Mucosa of gallbladder (tissue), 1 donor: ENCODE measurements at regions not wholly inside any gene's neighbourhood (a gene's known extent, or its start where the extent isn't known, plus 50 kb on each side); places are given as distances from the start of the nearest gene placed in this dataset.

Source experiments
- DNase-seq: peaks from one replicate; pipeline ENCODE4 v3.0.0-alpha.2; 2020; ENCODE audit warnings: low spot score
- donor health status: DM: no; HTN: no; CAD: no.

DNA sequence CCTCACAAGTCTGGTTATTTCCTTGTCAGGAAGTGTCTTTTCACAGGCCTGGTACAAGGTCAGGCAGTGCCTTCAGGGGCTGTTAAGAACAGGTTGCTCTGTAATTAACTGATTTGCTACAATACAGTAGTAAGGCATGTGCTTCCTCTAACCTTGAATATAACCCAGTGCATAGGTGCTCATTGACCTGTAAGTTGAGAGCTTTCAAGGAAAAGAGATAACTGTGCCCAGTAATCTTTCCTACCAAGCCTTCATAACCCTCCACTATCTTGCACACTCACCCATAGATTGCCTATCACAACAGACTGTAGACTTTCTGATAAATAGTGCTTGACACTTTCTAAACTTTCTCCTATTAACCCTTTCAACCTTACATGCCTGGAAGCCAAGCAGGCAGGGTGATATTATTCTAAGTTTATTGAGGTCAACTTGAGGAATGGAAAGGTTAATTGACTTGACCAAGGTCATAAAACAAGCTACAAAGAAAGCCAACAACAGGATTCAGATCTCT lies 148.1 kb downstream of the PPARGC1A start:
- DNase-seq: no peak

DNA sequence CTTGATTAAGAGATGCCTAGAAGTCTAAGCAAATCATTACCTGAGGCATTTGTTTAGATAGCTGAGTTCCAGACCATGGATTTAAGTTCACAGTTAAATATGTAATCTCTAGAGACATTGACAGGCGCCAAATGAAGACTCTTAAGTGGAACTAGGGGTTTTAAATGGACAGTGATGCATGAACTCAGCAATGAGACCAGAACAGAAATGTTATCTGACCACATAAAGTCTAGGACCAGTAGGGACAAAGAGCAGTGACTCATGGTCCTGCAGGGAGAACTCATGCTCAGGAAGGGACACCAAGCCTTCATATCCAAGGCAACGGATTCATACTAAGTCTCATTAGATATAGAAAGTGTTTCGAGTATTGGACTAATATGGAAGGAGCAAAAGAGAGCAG lies 152.3 kb downstream of the PPARGC1A start:
- DNase-seq: no peak

DNA sequence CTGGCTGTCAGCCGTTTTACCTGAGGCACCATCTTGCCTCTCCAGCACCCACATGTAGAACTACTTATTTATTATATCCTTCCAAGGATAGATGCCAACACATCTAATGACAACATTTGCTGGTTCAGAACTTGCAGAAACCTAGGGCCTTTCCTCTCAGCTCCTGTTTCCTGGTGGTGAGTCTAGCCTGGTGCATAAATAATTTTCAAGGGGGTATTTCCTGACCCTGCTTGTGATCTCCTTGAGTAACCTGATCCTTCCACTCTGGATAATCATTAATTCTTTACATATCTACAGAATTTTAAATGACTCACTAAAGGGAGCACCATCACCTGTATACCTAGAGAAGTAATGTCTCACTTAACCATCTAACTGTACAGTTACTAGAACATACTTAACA lies 153.4 kb downstream of the PPARGC1A start:
- no peak for DNase-seq

DNA sequence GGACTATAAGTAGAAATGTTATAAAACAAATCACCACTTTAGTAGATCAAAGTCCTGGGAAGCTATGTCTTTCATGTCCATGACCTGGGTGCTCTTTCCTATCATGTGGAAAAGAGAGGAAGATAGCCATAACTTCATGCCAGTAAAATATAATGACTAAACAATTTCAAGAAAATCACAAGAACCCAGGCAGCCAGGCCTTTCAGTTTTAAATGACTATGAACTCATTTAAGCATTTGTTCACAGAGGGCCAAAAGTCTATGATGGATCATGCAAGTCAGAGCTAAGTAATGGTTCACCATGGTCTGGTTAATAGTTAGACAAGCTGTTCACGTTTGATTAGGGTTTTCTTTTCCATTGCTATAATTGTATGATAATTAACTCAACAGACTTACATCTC lies 155.8 kb downstream of the PPARGC1A start:
- no peak for DNase-seq

DNA sequence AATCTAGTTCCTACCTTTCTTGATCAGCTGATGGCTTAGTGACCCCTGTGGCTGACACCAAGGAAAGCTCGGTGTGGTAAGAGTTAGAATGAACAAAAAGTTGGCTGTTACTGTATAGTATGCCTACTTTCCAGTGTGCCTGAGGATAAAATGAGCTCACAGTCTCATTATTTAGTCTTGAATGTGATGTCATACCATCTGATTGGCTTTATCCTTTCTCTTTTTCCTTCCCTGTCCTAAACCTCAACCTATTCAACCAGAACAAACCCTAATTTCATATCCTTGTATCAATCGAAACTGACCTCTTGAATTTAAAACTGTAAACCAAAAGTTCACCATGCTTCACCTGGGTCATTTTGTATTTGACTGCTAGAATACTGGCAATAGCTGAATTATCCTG lies 156.4 kb downstream of the PPARGC1A start:
- DNase-seq: no peak

DNA sequence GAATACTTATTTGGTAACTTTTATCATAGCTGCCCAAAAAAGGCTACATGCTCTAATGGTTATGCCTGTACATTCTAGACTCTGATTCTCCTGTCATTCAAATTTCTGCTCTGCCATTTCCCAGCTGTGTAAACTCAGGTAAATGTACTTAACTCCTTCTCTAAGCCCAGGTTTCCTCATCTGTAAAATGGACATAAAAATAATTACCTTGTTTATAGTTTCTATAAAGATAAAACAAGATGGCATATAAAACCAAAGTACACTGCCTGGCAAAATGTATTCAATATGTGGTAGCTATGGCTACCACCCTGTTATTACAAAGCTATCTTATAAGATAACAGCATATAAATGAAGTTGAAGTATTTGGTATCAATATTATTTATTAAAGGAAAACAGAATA lies 158.8 kb downstream of the PPARGC1A start:
- no peak for DNase-seq

DNA sequence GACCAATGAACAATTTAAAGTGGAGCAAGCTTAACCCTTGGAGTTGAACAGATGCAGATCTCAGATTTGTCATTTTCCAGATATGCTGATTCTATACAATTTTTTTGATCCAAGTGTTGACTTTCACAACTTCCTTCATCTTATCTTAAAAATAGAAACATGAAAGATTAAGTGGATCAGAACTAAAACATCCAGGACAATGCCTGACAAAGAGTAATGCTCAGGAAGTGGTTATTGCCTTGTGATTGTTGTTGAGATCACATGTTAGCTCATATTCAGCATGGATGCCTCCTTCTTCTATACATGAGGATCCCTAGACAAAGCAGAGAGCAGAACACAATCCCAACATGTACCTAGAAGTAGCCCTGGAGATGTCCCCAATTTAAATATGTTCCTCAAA lies 160.9 kb downstream of the PPARGC1A start:
- DNase-seq: no peak

DNA sequence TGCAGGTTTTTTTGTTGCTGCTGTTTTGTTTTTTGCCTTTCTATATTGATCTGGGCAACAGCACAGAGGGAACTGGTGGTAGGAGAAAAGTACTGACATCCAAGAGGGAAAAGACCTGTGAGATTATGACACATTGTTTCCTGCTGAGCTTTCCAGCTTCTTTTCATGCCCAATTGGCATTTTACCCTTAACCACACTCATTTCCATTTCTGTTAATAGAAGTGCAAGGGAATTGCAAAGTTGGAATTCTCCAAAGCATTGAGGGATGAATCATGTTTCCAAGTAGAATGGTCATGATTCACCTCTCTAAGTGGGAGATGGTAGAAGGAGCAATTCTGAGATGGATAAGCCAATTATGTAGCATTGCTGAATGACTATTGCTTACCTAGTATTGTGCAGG lies 161.5 kb downstream of the PPARGC1A start:
- DNase-seq: no peak

DNA sequence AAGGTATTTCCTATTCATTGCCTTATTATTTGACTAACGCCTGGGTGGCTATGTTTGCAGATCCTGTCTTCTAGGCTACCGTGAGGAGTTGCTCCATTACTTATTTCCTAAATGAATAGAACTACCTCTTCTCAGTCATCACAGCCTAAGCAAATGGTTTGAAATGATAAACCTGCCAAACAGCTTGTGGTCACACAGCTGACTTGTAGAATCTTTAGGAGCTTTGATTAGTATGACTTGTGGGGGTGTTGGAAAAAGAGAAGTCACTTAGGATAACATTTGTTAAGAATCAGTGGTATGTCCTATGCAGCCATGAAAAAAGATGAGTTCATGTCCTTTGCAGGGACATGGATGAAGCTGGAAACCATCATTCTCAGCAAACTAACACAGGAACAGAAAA lies 169.3 kb downstream of the PPARGC1A start:
- no peak for DNase-seq

DNA sequence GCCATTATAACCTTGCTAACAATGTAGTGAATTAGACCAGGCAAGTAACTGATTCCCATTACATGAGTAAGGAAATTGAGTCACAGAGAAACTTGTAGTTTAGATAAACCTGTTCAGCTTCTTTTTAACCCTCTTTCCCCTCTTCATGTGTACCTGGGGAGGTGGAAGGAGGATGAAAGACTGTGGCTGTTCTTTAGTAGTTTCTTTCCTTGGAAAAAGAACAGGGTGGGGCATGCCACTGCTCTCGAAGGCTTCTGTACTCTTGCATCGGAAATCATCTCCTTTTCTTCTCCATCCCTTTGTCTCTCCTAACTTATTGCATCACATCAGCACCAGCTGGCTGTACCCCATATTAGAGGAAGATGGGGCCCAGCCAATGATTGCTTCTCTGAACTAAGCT lies 171.4 kb downstream of the PPARGC1A start:
- no peak for DNase-seq

DNA sequence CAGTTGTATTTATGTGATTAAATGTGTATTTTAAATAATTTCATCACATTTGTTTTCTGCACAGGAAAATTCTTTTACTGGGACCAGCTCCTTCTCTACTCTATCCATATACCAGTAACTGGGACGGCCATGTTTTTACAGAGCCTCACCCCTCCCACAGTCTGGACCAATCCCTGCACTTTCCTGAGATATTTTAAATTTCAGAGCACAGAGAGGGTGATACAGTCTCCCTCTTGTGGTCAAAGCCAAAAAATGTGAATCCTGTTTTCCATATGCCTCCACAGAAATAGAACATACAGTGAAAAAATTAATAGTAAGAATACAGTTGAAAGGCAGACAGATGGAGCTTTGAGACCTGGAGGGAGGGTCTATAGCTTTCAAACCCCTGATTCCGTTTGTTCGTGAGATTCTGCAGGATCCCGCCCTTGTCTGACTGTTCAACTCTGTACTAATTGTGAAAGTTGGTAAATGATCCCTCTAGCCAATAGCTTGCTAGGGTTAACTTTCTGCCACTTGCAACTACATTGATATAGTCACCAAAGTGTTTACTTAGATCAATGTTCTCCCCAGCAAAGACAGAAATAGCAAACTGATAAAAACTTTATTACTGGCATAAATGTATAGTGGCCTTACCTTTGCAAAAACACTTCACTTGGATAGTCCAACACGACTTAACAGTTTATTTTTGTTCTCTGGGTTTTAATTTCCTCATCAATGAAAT lies 172.2 kb downstream of the PPARGC1A start:
- no peak for DNase-seq

DNA sequence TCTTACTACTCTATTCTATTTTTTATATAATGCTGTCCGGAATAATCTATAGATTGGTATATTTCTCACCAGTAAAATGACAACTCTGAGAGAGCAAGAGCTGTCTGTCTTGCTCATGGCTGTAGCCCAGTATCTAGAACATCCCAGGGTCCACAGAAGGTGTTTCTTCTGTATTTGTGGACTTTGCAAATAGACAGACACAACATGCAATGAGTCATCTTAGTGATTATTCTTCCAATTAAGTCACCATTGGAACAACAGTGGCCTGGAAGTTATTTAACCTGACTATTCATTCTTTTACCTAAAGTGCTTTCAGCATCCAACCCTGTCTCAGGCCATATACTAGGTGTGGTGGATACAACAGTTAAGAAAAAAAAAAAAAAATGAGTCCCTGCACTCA lies 179.5 kb downstream of the PPARGC1A start:
- DNase-seq: no peak

DNA sequence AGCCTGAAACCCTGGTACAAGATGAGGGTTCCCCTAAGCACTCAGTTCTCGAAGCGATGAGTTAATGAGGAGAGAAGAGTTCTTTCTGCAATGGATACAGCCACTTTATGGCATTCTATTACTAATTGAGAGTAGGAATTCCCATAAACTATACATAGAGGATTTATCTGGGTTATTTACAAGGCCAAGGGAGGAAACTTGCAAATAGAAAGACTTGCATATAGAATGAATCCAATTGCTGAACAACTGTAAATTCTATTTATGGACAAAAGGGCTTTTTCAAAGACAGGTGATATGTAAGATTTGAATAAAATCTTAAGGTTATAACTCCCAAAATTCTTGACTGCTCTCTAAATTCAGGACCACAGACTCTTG lies 182.2 kb downstream of the PPARGC1A start:
- DNase-seq: no peak

DNA sequence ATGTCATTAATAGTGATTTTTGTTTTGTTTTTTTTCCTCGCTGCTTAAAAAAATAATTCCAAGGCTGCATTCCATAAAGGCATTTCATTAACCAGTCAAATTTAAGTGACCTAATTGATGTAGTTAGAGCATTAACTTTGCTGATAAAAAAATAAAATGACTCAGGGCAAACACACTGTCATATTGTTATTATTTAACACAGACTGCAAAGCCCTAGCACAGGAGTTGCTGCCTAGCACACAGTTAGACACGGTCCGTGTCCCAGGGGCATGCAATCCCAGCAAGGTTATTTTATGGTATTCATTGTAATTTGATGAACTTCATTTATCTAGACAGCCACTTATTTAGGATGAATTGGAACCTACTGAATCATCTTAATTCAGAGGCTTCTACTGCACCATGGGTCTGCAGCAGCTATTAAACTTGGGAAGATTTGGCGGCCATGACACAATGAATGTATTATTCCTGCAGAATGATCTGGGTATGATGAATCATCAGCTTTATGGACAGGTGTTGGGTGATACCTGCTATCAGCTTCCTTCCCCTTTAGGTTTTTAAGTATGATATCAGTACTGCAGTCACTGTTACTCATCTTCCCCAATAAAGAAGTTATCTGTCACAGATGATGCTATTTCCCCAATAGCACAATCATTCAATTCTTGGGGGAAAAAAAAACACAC lies 182.7 kb downstream of the PPARGC1A start:
- no peak for DNase-seq

DNA sequence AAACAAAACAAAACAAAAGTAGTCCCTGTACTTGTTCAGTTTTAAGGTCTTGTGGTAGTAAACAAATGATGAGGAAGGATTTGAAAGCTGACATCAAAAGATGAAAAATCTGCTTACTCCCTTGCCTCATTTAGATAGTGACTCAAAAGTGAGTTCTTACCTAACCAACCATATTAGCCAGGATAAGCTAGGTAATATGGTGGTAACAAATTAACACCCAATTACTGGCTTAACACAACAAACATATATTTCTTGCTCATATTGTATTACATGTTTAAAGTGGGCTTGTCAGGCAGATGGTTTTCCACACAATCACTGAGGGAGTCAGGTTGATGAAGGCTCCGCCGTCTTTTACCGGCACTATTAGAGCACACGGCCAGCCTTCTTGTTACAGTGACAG lies 189.7 kb downstream of the PPARGC1A start:
- no peak for DNase-seq

DNA sequence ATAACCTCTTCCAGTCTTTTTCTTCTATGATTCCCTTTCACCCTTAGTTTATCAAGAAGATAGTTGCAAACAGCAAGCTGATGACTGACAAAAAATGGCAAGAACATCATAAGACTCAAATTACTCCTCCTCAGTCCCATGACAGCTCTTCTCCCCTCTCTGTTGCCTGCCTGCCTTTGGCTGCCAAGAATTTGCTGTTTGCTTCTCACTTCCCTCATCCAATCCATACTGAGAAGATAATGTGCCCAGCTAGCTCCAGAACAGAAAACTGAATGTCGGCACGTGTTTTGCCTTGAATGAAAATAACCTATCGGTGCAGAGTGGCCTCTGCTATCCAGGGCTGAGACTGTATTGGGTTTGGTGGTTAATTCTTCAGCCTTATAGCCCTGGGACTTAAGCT lies 192.1 kb downstream of the PPARGC1A start:
- no peak for DNase-seq

DNA sequence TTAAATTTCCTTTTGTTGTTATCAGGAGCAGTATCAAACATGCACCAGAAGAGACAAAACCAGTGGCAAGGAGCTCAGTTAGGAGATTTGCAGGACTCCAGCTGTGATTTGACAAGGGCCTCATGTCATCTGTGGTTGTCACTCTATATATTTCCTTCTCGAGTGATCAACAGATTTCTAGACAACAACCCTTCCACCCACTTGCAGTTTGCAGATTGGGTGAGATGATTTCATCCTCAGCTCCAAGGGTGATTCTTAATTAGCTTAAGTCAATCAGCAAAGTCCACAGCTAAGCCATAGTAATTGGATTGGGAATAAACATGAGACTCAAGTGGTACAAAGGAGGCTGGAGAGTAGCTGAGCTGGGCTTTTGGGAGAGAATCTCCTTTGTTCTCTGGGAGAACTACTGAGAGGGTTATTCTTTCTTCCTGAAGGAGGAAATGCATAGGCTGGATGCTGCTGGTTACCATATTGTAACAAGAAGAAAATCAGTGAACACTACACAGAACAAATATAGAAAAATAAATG lies 192.8 kb downstream of the PPARGC1A start:
- DNase-seq: no peak

DNA sequence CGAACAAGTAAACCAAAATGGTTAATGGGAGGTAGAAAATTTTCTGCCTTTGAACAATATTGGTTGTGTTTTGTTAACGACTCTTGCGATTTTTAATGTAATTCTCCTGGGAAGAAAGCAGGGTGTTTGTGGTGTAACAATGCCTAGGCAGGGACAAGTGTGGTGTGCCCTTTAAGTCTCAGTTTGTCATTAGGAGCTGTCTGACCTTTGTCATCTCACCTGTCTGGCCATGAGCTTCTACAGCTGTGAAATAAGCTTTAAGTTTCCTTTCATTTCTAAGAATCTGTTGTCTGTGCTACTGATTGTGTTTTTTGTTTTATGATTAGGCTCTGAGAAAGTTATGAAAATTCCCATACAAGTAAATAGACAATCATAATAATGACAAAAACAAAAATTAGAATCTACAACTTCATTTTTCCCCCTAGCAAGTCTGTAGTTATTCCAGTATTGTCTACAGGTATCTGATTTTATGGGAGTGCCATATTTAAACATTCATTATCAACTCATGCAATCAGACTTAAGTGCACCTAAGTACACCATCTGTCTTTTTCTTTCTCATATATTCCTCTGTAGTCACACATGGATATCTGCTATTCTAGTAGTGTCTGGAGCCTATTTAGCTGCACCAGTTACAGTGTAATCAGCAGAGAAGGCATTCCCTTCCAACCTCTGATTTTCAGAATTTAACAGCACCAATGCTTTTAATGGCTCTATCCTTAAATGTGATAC lies 203.5 kb downstream of the PPARGC1A start:
- no peak for DNase-seq

DNA sequence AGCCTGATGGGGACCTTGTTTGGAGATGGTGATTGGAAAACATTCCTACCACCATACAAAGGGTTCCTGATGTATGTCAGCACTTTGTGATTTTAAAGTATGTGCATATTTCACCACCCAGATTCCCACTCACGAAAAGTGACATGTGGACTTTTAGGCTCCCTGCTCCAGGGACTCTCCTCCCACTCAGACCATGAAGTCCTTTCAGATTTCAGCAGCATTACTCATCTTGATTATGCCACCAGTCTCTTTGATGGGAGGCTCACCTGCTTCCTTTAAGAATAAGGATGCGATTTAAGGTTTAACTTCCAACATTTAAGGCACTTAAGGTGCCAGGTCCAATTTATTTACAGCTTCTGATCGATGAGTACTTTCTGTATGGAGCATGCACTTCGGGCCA lies 204.4 kb downstream of the PPARGC1A start:
- DNase-seq: no peak

DNA sequence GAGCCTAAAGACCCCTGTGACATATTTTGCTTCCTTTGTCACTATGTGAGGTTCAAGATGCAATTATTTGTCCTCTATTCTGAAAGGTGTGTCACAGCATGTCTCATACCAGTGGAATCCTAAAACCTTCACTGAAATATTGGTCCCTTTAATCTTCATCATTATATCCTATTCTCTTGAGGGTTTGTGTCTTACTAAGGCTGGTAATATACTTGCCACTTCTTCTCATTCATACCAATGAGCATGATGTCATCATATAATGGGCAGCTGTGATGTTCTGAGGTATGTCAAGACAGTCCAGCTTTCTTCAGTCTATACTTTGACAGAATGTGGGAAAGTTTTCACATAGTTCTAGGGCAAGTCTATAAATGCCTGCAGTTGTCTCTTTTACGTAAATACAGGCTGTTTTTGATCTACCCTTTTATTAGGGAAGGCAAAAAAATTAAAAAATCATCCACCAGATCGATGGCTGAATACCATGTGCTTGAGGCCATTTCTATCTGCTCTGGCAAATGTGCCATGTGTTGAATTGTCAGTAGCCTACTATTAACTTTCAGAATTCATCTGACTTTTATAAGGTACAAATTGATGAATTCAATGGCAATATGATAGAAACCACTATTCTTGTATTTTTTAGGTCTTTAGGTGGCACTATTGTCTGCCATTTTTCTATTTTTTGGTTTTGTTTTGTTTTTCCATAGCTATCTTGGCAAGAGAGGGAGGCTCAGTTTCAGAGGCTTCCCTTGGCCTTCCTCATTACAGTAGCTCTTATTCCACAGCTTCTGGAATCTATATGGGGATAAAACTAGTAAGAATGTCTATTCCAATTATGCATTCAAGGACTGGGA lies 209.0 kb downstream of the PPARGC1A start:
- DNase-seq: no peak

DNA sequence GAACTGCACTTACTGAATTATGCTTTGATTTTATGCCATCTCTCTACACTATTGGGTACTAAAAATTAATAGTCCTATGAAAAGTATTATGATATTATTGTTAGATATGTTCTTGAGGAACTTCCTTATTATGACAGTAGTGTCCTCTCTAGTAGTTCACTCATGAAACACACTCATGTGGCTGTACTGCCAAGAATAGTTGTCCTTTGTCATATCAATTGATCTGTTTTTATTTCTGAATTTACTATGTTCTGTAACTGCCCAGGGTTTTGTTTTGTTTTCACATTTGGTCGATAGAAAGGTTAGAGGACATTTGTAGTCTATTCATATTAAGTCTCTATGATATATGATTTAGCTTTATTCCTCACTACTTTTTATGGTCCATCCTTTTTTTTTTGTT lies 215.2 kb downstream of the PPARGC1A start:
- no peak for DNase-seq

DNA sequence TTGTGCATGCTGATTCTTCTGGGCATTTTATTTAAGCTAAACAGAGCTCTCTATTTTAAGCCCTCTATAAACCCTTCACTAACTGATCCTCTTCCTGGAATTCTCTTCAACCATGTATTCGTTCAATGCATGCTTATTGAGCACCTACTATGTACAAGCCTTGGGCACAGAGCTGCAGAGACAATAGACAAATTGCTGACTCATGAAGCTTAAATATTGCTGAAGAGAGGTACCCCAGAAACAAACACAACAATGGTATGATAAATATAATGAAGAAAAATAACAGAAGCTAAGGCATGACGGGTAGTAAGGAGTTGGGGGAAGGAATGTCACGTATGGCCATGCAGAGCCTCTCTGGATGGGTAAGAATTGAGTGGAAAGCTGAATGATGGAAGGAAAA lies 222.2 kb downstream of the PPARGC1A start:
- no peak for DNase-seq
